ENCODE measurements at regions not wholly inside any gene's neighbourhood (a gene's known extent, or its start where the extent isn't known, plus 50 kb on each side); places are given as distances from the start of the nearest gene placed in this dataset.
"Not testable (repeated sequence)": the region's sequence is repeated elsewhere in the genome, so short reads cannot be mapped to it uniquely, and the experiment has no call there.

- no peak for DNase-seq (ENCODE audit: low spot score)
Observed at GRCh38 chr10:121378251-121378801, 219.9 kb downstream of the FGFR2 start.

GRCh38 chr10:121379013-121379412, 219.2 kb downstream of the FGFR2 start:
- no peak for DNase-seq (ENCODE audit: low spot score)

- no peak for DNase-seq (ENCODE audit: low spot score)
Observed at GRCh38 chr10:121380211-121380610, 218.0 kb downstream of the FGFR2 start.

- DNase-seq (ENCODE audit: low spot score), result not testable (repeated sequence)
Observed at GRCh38 chr10:121382029-121382520, 216.2 kb downstream of the FGFR2 start.

- DNase-seq (ENCODE audit: low spot score), result no peak
Observed at GRCh38 chr10:121385136-121385535, 213.1 kb downstream of the FGFR2 start.

GRCh38 chr10:121392657-121393056, 205.6 kb downstream of the FGFR2 start:
- no peak for DNase-seq (ENCODE audit: low spot score)

- no peak for DNase-seq (ENCODE audit: low spot score)
Observed at GRCh38 chr10:121393522-121393921, 204.7 kb downstream of the FGFR2 start.

- DNase-seq (ENCODE audit: low spot score), result not testable (repeated sequence)
Observed at GRCh38 chr10:121400507-121400906, 197.7 kb downstream of the FGFR2 start.

GRCh38 chr10:121403527-121403926, 194.7 kb downstream of the FGFR2 start:
- no peak for DNase-seq (ENCODE audit: low spot score)

GRCh38 chr10:121404611-121405010, 193.6 kb downstream of the FGFR2 start:
- no peak for DNase-seq (ENCODE audit: low spot score)

- no peak for DNase-seq (ENCODE audit: low spot score)
Observed at GRCh38 chr10:121405096-121405495, 193.1 kb downstream of the FGFR2 start.

GRCh38 chr10:121405549-121405948, 192.7 kb downstream of the FGFR2 start:
- no peak for DNase-seq (ENCODE audit: low spot score)

- DNase-seq (ENCODE audit: low spot score), result no peak
Observed at GRCh38 chr10:121405953-121406352, 192.3 kb downstream of the FGFR2 start.

- DNase-seq (ENCODE audit: low spot score), result no peak
Observed at GRCh38 chr10:121406823-121407545, 191.3 kb downstream of the FGFR2 start.

GRCh38 chr10:121409466-121410104, 188.7 kb downstream of the FGFR2 start:
- DNase-seq (ENCODE audit: low spot score), result no peak

GRCh38 chr10:121411004-121411403, 187.2 kb downstream of the FGFR2 start:
- no peak for DNase-seq (ENCODE audit: low spot score)

- DNase-seq (ENCODE audit: low spot score), result no peak
Observed at GRCh38 chr10:121413951-121414350, 184.3 kb downstream of the FGFR2 start.

- no peak for DNase-seq (ENCODE audit: low spot score)
Observed at GRCh38 chr10:121414366-121415062, 183.7 kb downstream of the FGFR2 start.

GRCh38 chr10:121415063-121415399, 183.2 kb downstream of the FGFR2 start:
- DNase-seq (ENCODE audit: low spot score), result no peak

GRCh38 chr10:121416071-121416470, 182.2 kb downstream of the FGFR2 start:
- no peak for DNase-seq (ENCODE audit: low spot score)

- no peak for DNase-seq (ENCODE audit: low spot score)
Observed at GRCh38 chr10:121417298-121417697, 180.9 kb downstream of the FGFR2 start.

GRCh38 chr10:121418126-121418777, 180.0 kb downstream of the FGFR2 start:
- DNase-seq (ENCODE audit: low spot score), result no peak
